CD1c-positive myeloid dendritic cell (primary cell): ENCODE measurements at regions not wholly inside any gene's neighbourhood (a gene's known extent, or its start where the extent isn't known, plus 50 kb on each side); places are given as distances from the start of the nearest gene placed in this dataset.

Source experiments
- DNase-seq: peaks from one replicate; pipeline ENCODE4 v3.0.0-alpha.2; 2016; ENCODE audit errors: extremely low spot score

- DNase-seq: no peak
These were observed 354.9 kb upstream of the HTR2A start for GRCh38 chr13:47251771-47252170.

- DNase-seq: no peak
These were observed 353.3 kb upstream of the HTR2A start for GRCh38 chr13:47250146-47250545.

GRCh38 chr13:47249266-47249665, 352.4 kb upstream of the HTR2A start:
- no peak for DNase-seq

- DNase-seq: no peak
These were observed 344.6 kb upstream of the HTR2A start for GRCh38 chr13:47241446-47241845.

DNA sequence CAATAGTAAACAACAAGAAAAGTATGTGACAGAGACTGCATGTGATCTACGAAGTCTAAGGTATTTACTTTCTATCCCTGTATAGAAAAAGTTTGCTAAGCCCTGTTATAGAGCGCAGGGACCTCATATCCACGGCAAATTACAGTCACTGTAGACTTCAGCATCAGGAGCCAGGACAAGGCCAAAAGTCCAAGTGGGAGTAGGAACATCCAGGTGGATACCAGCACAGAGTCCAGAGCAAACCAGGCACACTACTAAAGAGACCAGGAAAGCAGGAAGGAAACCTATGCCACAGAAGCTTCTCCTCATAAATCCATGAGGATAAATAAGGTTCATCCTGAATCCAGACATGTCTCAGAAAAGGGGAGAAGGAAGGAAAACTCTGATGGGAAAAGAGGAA, 342.2 kb upstream of the HTR2A start:
- no peak for DNase-seq

DNA sequence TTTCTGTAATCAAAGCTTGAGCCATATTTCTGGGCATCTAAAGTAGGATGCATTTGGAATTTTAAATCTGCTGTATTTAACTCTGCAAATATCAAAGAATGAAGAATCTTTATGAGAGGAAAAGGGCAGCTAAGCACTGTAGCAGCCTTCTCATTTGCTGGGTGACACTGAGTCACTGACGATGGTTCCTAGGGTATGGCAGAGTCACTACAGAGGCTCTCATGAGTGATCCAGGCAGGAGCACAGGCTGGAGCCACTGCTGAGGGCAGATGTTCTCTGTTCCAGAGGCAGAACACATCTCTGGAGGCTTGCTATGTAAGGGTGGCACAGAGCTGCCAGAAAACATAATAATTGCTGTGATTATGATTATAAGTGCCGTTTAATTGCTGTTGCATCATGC, 340.7 kb upstream of the HTR2A start:
- no peak for DNase-seq

DNA sequence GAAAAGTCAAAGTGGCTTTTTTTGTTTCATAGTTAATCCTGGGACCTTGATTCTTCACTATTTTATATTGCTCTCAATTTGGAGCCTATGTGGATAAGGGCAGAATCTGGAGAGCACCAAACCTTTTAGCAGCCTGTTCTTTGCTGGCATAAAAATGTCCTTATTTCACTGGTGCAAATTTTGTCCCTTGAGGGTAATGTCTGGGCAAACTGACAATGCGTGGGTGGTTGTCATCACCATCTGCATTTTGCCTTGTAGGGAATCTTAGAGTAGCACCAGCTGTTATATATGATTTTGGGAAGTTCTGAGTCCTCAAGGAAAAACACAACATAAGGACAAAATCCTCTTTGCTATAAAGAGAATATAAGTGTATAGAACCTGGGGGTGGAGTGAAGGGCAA, 336.9 kb upstream of the HTR2A start:
- no peak for DNase-seq

DNA sequence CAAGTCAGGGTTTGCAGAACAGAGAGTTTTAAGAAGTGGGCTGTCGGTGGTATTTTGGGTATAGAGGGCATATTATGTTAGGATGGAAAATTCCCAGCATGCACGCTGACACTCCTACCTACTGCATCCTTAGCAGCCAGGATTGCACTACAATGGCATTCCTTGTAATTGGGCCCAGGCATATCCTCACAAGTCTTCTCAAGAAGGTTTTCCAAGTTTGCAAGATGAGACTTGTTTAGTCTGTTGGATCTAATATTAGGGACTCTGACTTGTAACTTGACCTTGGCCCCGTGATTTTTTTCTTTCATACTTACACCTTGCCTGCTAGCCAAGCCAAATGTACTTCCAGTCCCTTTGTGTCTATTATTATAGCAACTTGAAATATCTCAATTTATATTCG, 335.7 kb upstream of the HTR2A start:
- DNase-seq: no peak

GRCh38 chr13:47230155-47230554, 333.3 kb upstream of the HTR2A start:
- no peak for DNase-seq

GRCh38 chr13:47226516-47226915, 329.7 kb upstream of the HTR2A start:
- DNase-seq: no peak

DNA sequence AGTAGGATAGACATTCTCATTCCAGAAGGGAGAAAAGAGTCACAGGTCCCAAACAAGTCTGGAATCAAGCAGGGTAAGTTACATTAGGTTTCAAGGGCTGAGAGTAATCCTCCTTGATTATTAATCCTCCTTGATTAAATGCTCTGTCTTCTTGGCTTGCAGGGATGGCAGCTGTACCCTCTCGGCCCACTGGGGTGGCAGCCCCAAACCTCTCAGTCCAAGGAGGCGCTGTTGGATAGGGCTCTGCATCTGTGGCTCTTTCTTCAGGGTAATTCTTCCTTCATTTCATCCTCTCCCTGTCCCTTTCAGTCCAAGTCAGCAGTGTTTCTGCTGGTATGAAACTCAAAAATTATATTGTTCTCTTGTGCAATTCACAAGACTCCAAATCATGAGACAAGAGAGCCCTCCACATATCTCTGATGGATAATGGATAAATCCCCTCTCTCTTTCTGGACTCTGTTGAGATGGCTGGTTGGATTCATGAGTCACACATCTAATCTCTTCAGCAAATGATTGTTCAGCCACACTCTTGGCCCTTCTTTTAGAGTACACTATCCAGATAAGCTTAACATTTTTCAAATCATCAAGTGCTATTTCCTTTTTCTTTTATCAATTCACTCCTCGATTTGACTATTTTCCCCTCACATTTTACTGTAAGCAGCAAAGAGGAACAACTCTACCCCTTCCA, 323.7 kb upstream of the HTR2A start:
- no peak for DNase-seq

- no peak for DNase-seq
These were observed 321.8 kb upstream of the HTR2A start for GRCh38 chr13:47218611-47219010.

DNA sequence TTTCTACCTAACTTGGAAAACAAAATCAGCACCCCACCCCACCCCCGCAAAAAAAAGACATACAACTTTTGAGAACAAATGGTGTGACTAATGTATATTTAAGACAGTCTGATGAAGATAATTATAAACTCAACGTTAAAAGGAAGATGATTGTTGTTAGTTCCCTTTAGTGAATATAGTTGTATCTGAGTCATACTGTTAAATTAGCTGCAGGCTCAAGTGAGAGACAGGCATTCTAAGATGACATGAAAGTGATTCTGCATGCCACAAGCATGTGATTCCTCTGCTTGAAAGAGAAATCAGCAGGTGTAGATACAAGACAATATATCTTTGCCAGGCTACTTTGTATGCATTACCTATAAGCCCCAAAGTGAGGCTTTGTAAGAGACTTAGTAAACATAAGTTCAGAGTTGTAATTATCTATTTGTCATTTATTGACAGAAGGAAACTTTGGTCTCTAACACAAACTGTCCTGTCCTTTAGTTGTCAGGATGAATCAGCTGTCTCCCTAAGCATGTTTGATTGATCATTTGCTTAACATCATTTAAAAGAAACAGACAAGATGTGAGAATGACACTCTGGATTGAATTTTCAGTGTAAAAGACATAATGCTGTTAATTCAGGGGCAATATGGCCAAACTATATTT, 319.4 kb upstream of the HTR2A start:
- DNase-seq: no peak

DNA sequence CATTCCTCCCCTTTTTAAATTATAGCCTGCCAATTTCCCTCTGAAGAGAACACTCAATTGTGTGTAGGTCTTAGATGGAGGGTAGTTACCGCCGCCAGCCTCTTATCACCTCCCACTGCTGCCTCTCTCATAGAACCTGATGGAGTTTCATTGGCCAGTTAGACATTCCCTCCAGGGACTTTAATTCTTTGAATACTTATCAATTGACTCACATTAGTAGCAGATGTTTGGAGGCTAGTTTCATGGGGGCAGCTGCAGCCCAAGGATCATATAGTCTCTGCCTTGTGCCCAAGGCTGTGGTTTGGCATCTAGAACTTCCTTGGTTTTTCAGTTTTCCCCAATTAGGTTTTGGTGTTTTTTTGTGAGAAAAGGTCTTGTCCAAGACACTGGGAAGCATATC, 318.9 kb upstream of the HTR2A start:
- DNase-seq: no peak

GRCh38 chr13:47213047-47213446, 316.2 kb upstream of the HTR2A start:
- DNase-seq: no peak

DNA sequence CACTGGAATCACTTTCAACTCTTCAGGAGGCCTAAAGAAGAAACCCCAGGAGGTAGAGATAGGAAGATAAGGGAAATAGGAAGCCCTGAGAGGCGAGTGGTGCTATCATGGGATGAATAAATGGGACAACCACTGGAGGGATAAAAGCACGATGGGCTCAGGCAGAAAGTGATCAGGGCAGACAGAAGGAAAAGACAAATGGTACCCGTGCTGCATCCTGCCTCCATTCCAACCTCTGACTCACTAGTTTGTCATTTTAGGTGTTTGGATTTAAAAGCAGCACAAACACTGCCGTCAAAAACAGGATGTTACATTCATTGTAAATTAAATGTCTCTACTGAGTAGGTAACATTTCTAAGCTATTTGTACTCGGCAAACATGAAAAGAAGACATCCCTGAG, 314.3 kb upstream of the HTR2A start:
- no peak for DNase-seq

GRCh38 chr13:47206111-47206510, 309.3 kb upstream of the HTR2A start:
- no peak for DNase-seq

DNA sequence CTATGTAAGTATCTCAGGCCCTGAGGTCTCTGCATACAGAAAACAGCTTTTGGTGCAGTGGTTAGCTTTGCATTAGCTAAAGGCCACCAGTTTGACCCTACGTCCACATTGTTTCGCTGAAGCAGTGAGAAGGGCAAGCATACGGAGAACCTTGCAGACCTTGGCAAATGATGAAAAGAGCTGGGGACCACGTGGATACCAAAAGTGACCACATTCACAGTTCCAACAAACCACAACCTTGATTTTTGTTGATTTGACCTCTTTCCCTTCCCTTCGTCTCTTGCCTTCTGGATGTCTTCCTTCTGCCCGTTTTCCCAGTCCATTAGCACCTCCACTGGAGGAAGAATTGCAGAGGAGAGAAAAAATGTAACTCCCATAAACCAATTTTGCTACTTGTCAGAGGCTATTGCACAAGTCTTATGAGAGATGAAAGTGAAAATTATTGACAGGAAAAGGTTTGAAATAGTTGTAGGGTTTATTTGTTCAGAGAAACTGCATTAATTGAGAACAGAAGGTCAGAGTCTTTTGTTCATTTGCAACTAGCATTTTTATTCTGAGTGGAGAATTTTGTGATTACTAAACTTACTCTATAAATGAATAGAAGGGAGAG, 293.9 kb upstream of the HTR2A start:
- no peak for DNase-seq

DNA sequence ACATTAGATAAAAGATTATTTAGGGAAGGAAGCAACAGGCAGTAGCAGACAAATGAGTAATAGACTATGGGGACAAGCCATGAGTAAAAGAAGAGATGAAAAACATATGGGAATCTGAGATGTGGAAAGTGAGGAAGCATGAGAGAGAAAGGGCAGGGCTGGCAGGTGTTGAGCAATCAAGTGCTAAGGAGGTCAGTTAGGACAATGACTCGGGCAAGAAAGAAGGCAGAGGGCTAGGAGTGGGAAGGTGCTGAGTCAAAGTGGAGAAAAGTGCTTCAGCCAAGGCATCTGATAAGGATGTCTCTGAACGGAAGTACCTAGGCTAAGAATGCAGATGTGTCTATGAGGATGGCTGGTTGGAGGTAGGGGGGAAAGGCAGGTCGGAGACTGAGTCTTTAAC, 291.9 kb upstream of the HTR2A start:
- no peak for DNase-seq

DNA sequence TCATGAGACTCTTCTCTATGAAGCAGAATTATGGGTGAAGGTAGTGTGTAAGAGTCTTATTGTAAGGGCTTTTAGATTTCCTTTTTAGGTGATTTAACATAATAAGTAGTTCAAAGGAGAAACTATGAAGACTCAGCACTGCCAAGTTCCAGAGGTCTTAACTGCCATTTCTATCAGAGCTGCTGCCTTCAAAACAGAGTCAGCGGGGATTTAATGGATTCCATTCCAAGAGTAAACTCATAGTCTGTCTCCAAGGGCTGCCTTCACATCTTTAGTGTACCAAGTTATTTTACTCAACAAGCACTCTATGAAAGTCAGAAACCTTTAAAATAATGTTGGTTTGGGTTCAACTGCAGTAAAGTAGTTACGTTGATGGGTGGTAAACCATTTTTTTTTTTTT, 289.6 kb upstream of the HTR2A start:
- DNase-seq: no peak

- no peak for DNase-seq
These were observed 287.5 kb upstream of the HTR2A start for GRCh38 chr13:47184321-47184720.

DNA sequence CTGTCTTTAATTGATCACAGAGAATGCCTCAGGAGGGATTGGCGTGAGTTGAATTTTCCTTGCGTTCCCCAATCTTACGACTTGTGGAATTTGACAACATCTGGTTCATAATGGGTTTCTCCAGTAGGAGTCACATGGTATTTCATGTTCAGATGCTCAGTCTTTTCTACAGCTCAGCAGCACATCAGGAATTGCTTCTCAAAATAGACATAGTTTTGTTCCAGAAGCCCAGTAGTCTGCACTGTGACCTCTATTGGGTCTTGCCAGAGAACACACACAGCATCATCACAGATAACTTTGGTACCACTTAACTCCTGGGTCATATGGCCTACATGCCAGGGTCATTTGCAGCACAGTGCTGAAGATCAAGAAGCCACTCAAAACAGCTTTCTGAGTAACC, 282.5 kb upstream of the HTR2A start:
- no peak for DNase-seq
